Spleen (tissue), 11 donors: ENCODE measurements at regions not wholly inside any gene's neighbourhood (a gene's known extent, or its start where the extent isn't known, plus 50 kb on each side); places are given as distances from the start of the nearest gene placed in this dataset.

Source experiments
- DNase-seq: peaks from one replicate; pipeline ENCODE4 v3.0.0-alpha.2; 2020
- H3K27ac ChIP-seq, 8 donors: fragments of 200-600 bp; sonication (generic) in 7 of 8; 1 replicate in 4 of 8; 2 replicates in 4 of 8; pipeline versions ENCODE4 v1.5.0 to v1.8.0; 2016 to 2021; ENCODE audit warnings: inconsistent platforms in 4 of 8, mild to moderate bottlenecking in 4 of 8, moderate library complexity in 1 of 8
- H3K27me3 ChIP-seq, 7 donors: fragments of 200-600 bp; sonication (generic) in 6 of 7; replicated peaks in 1 of 7; 1 replicate in 4 of 7; 2 replicates in 3 of 7; pipeline versions ENCODE4 v1.5.0 to v1.8.0; 2016 to 2021; ENCODE audit warnings: inconsistent platforms in 3 of 7, mild to moderate bottlenecking in 1 of 7
- H3K36me3 ChIP-seq, 6 donors: fragments of 200-600 bp; sonication (generic) in 5 of 6; 1 replicate in 4 of 6; 2 replicates in 2 of 6; pipeline versions ENCODE4 v1.5.0 to v1.8.0; 2016 to 2021; ENCODE audit warnings: inconsistent platforms in 2 of 6
- H3K4me1 ChIP-seq, 6 donors: fragments of 200-600 bp; sonication (generic) in 5 of 6; 1 replicate in 3 of 6; 2 replicates in 3 of 6; pipeline versions ENCODE4 v1.5.0 to v1.8.0; 2016 to 2021; ENCODE audit warnings: inconsistent platforms in 3 of 6
- H3K4me3 ChIP-seq, 8 donors: fragments of 200-600 bp; sonication (generic) in 7 of 8; 1 replicate in 4 of 8; 2 replicates in 4 of 8; pipeline versions ENCODE4 v1.5.0 to v1.8.0; 2016 to 2021; ENCODE audit warnings: inconsistent platforms in 4 of 8, mild to moderate bottlenecking in 4 of 8, moderate library complexity in 2 of 8
- H3K9me3 ChIP-seq, 8 donors: fragments of 200-600 bp; sonication (generic) in 7 of 8; 1 replicate in 4 of 8; 2 replicates in 4 of 8; pipeline versions ENCODE4 v1.5.0 to v1.8.0; 2016 to 2021; ENCODE audit warnings: inconsistent platforms in 4 of 8
- CTCF ChIP-seq, 11 experiments: fragments of 200-600 bp in 7 of 11; fragments of 450-650 bp in 4 of 11; sonication (generic) in 4 of 11; IDR thresholded peaks in 8 of 11; conservative IDR thresholded peaks in 3 of 11; 1 replicate in 7 of 11; 2 replicates in 4 of 11; pipeline versions ENCODE4 v1.4.0 to v1.8.0; 2016 to 2021; ENCODE audit warnings: antibody characterized with exemption in 11 of 11, inconsistent platforms in 4 of 11, mild to moderate bottlenecking in 1 of 11
- POLR2A ChIP-seq, 3 donors: fragments of 450-650 bp; IDR thresholded peaks; one replicate each; pipeline ENCODE4 v1.5.1; 2017; ENCODE audit warnings: antibody characterized with exemption in 3 of 3, mild to moderate bottlenecking in 1 of 3
- POLR2AphosphoS5 ChIP-seq, 3 donors: sonication (generic); formaldehyde crosslinking; IDR thresholded peaks; one replicate each; pipeline ENCODE4 v1.5.1; 2017; ENCODE audit warnings: antibody characterized with exemption in 3 of 3
- WGBS, 5 donors: extraction: QIAGEN DNeasy Blood & Tissue Kit in 3 of 5; methylation state at CpG; one replicate each; pipeline versions ENCODE4 v1.1.5 to v1.1.7; 2013 to 2018; 5-methylcytosine and 5-hydroxymethylcytosine counted together
- intact Hi-C: fragments of 100-400 bp; cut with DNase I; formaldehyde crosslinking; loops from one replicate; pipeline ENCODE4 v1.15.0; 2023; ENCODE audit warnings: low total_unique reads
- donor health status: healthy with polysubstance abuse.
- donor health status: DM: no; HTN: no; CAD: no; lungs with moderate emphysema.
- donor health status: DM: no; HTN: no; CAD: no.
- donor health status: Bipolar disorder and iron deficiency.
- donor health status: healthy.
- donor health status: DM: no; HTN: no; CAD: no.
- donor health status: DM: yes; HTN: yes; CAD: no.

GRCh38 chr4:72805284-72805683, 236.3 kb upstream of the ADAMTS3 start:
- TF ChIP-seq POLR2AphosphoS5 (IDR thresholded peaks at IDR 0.05), result no peak
- TF ChIP-seq POLR2A (IDR thresholded peaks at IDR 0.05), result no peak
- TF ChIP-seq CTCF (IDR thresholded peaks at IDR 0.05 in 8 of 11, conservative IDR thresholded peaks at IDR 0.05 in 3 of 11), result no peak
- H3K4me1 ChIP-seq, result no peaks in the 10 kb centered on the region
- H3K4me3 ChIP-seq, result no peak overlapping the region
- H3K27ac ChIP-seq, result no peak overlapping the region
- H3K36me3 ChIP-seq, result no peaks in the 10 kb centered on the region
- H3K27me3 ChIP-seq, result no peaks in the 10 kb centered on the region
- intact Hi-C loops, result no loop called here
- no peaks in the 10 kb centered on the region for H3K9me3 ChIP-seq
- no peak for DNase-seq
- WGBS, 5 donors, result 50 to 63% (median 59%) methylated on average over 2 of the region's 2 CpGs

GRCh38 chr4:72797486-72797885, 228.5 kb upstream of the ADAMTS3 start:
- no peak for DNase-seq
- H3K27ac ChIP-seq, result no peak overlapping the region
- no peak for TF ChIP-seq POLR2A (IDR thresholded peaks at IDR 0.05)
- TF ChIP-seq POLR2AphosphoS5 (IDR thresholded peaks at IDR 0.05), result no peak
- TF ChIP-seq CTCF (IDR thresholded peaks at IDR 0.05 in 8 of 11, conservative IDR thresholded peaks at IDR 0.05 in 3 of 11), result no peak
- no peaks in the 10 kb centered on the region for H3K4me1 ChIP-seq
- WGBS, 5 donors, result 60 to 79% (median 75%) methylated on average over 1 of the region's 1 CpG
- H3K9me3 ChIP-seq, result peaks cover 0 to 30% (median 3%) of the 10 kb centered on the region in 8 donors
- H3K36me3 ChIP-seq, result no peaks in the 10 kb centered on the region
- no peaks in the 10 kb centered on the region for H3K27me3 ChIP-seq
- intact Hi-C loops, result no loop called here
- no peak overlapping the region for H3K4me3 ChIP-seq

GRCh38 chr4:72791054-72791453, 222.0 kb upstream of the ADAMTS3 start:
- no peak overlapping the region for H3K27ac ChIP-seq
- H3K36me3 ChIP-seq, result no peaks in the 10 kb centered on the region
- intact Hi-C loops, result no loop called here
- peaks cover 0 to 10% (median 0%) of the 10 kb centered on the region in 8 donors for H3K9me3 ChIP-seq
- no peak for DNase-seq
- no peak overlapping the region for H3K4me3 ChIP-seq
- whole genome bisulfite sequencing, 5 donors, result 25 to 80% (median 70%) methylated on average over 2 of the region's 2 CpGs
- no peaks in the 10 kb centered on the region for H3K4me1 ChIP-seq
- TF ChIP-seq POLR2A (IDR thresholded peaks at IDR 0.05), result no peak
- TF ChIP-seq CTCF (IDR thresholded peaks at IDR 0.05 in 8 of 11, conservative IDR thresholded peaks at IDR 0.05 in 3 of 11), result no peak
- TF ChIP-seq POLR2AphosphoS5 (IDR thresholded peaks at IDR 0.05), result no peak
- H3K27me3 ChIP-seq, result no peaks in the 10 kb centered on the region

- no peak overlapping the region for H3K27ac ChIP-seq
- 79 to 87% (median 87%) methylated on average over 6 of the region's 6 CpGs for WGBS, 5 donors
- no peak for DNase-seq
- no peaks in the 10 kb centered on the region for H3K27me3 ChIP-seq
- H3K36me3 ChIP-seq, result no peaks in the 10 kb centered on the region
- H3K9me3 ChIP-seq, result no peaks in the 10 kb centered on the region
- no peak overlapping the region for H3K4me3 ChIP-seq
- no peak for TF ChIP-seq POLR2A (IDR thresholded peaks at IDR 0.05)
- no peak for TF ChIP-seq CTCF (IDR thresholded peaks at IDR 0.05 in 8 of 11, conservative IDR thresholded peaks at IDR 0.05 in 3 of 11)
- no peak for TF ChIP-seq POLR2AphosphoS5 (IDR thresholded peaks at IDR 0.05)
- intact Hi-C loops, result no loop called here
- no peaks in the 10 kb centered on the region for H3K4me1 ChIP-seq
Measured at GRCh38 chr4:72786401-72786990, 217.5 kb upstream of the ADAMTS3 start.
